ENCODE measurements at regions not wholly inside any gene's neighbourhood (a gene's known extent, or its start where the extent isn't known, plus 50 kb on each side); places are given as distances from the start of the nearest gene placed in this dataset.

GRCh38 chr5:103487822-103488493 is 74.6 kb downstream of the NUDT12 start:
- Histone ChIP-seq H4K20me1 (ENCODE audit: insufficient read depth, low read length) (no peaks in the 10 kb centered on the region), H3K36me3 (ENCODE audit: control insufficient read depth, insufficient read depth, low read length) (no peaks in the 10 kb centered on the region), H3K9ac (ENCODE audit: low read depth, low read length) (no peak overlapping the region), H3K23ac (ENCODE audit: low read depth, low read length) (no peak overlapping the region), H2BK5ac (ENCODE audit: low read depth, low read length, poor library complexity, severe bottlenecking) (no peak overlapping the region), H2AK9ac (replicated peaks; ENCODE audit: low read depth, low read length, poor library complexity) (no peak overlapping the region), H2AFZ (replicated peaks; ENCODE audit: low read length, poor library complexity) (no peak overlapping the region), H4K5ac (ENCODE audit: low read depth, low read length) (no peak overlapping the region), H3K56ac (ENCODE audit: extremely low read depth, insufficient read depth, low read length) (no peak overlapping the region), H3K27ac (ENCODE audit: insufficient read depth, low read length) (no peak overlapping the region), H2AK5ac (ENCODE audit: low read depth, low read length) (no peak overlapping the region), H3K9me1 (ENCODE audit: insufficient read depth, low read length) (no peaks in the 10 kb centered on the region), H3K9me3 (ENCODE audit: control insufficient read depth, insufficient read depth, low read length) (no peaks in the 10 kb centered on the region), H4K91ac (ENCODE audit: insufficient read depth, low read depth, low read length) (no peak overlapping the region), H3K27me3 (ENCODE audit: control insufficient read depth, insufficient read depth, low read length) (peaks cover 17% of the 10 kb centered on the region), H3K4me2 (ENCODE audit: low read depth, low read length) (no peak overlapping the region), H3K18ac (ENCODE audit: low read depth, low read length) (no peak overlapping the region), H2BK15ac (ENCODE audit: low read depth, low read length) (no peak overlapping the region), H3K4me1 (ENCODE audit: control insufficient read depth, insufficient read depth, low read length) (no peaks in the 10 kb centered on the region; the same call in 1 of the 2 replicates), H3K4me3 (ENCODE audit: insufficient read depth, low read depth, low read length) (no peak overlapping the region), H3K79me1 (ENCODE audit: low read depth in 1 of 2, low read length in 2 of 2) (no peaks in the 10 kb centered on the region), H2BK120ac (ENCODE audit: low read depth, low read length) (no peak overlapping the region), H4K8ac (ENCODE audit: low read depth in 2 of 2, low read length in 2 of 2) (no peak overlapping the region), H3K14ac (replicated peaks; ENCODE audit: low read depth, low read length) (no peak overlapping the region), H2BK20ac (ENCODE audit: low read depth, low read length) (no peak overlapping the region), H3K4ac (ENCODE audit: low read depth, low read length) (no peak overlapping the region)
- intact Hi-C loops (cut with micrococcal nuclease) = no loop called here
- ATAC-seq (ENCODE audit: low read depth) = no peak
- in situ Hi-C loops (cut with MboI; ENCODE audit: low sequenced_read_pairs) = loop anchor here (25.0 kb wide), 1 partner anchor 901 kb away; no protein-coding TSS in a partner anchor
- CTCF ChIA-PET = no interaction called here
- dilution Hi-C loops (cut with HindIII; ENCODE audit: low sequenced_read_pairs, unreplicated experiment) = no loop called here
- TF ChIP-seq MXI1 (IDR thresholded peaks at IDR 0.05; ENCODE audit: borderline replicate concordance, low read depth, low read length) (no peak), RFX5 (IDR thresholded peaks at IDR 0.05; ENCODE audit: low read depth, low read length) (no peak), MAZ (IDR thresholded peaks at IDR 0.05; ENCODE audit: borderline replicate concordance, low read depth, low read length) (no peak), RCOR1 (IDR thresholded peaks at IDR 0.05; ENCODE audit: insufficient replicate concordance, low read length) (no peak)
- TF ChIP-seq, protein P1, sequence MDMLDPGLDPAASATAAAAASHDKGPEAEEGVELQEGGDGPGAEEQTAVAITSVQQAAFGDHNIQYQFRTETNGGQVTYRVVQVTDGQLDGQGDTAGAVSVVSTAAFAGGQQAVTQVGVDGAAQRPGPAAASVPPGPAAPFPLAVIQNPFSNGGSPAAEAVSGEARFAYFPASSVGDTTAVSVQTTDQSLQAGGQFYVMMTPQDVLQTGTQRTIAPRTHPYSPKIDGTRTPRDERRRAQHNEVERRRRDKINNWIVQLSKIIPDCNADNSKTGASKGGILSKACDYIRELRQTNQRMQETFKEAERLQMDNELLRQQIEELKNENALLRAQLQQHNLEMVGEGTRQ (IDR thresholded peaks at IDR 0.05; ENCODE audit: low read depth, low read length) = no peak
- DNase-seq = no peak
- no TSS peak for BruUV-seq (replicated peaks)
- 100% methylated on average over 1 of the region's 3 CpGs; no CpG with 5 or more reads in 1 of the 2 experiments for WGBS, 2 experiments (ENCODE audit: extremely low coverage in 2 of 2, insufficient read length in 1 of 2)
- POLR2A ChIA-PET (ENCODE audit: unreplicated experiment) = no interaction called here
